ENCODE measurements at regions not wholly inside any gene's neighbourhood (a gene's known extent, or its start where the extent isn't known, plus 50 kb on each side); places are given as distances from the start of the nearest gene placed in this dataset.

DNA sequence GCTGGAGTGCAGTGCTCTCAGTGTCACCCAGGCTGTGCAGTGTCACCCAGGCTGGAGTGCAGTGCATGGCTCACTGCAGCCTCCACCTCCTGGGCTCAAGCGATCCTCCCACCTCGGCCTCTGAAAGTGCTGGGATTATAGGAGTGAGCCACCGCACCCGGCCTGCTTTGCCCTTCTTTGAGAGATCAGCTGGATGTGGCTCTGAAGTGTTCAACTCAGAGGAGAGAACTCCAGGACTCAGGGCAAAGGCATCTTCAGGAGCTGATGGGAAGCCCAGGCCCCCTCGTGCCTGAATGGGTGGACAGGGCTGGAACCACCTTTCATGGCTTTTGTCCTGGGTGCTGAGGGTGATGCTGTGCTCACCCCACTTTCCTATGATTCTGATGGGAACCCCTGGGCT lies 52.0 kb upstream of the HAAO start:
- DNase-seq (ENCODE audit: low read depth in 3 of 3) = no peak

DNA sequence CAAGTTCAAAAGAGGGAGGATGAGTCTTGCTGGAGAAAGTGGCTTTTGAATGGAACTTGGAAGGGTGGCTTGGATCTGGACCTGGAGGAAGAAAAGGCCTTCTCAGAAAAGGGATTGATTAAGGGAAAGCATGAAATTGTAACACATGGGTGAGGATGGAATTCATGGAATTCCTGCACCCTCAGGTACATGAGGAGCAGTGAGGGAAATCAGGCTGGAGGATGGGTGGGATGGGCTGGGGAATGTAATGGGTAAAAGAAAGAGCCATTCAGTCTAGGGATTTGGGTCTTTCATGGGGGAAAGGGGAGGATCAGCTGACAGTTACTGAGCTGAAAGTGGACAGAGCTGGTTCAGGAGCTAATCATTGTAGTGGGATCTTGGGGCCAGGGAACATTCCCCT lies 51.2 kb upstream of the HAAO start:
- DNase-seq (ENCODE audit: low read depth in 3 of 3) = no peak

DNA sequence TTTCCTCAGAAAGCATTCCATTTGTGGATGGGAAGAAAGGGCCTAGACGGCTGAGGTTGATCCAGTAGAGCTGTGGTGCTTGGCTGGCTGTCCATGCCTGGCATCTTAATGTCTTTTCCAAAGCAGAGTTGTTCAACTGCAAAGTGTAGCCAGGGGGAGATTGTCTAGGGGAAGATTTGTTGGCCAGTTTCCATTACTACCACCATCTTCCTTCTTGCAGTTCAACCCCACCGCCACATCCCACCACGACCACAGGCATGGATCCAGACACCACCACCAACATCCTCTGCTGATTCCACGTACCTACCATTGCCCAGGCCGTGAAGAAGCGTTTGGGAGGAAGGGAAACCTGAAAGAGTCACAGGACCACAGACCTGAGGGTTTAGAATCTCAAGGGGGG lies 50.7 kb upstream of the HAAO start:
- DNase-seq (ENCODE audit: low read depth in 3 of 3) = no peak

DNA sequence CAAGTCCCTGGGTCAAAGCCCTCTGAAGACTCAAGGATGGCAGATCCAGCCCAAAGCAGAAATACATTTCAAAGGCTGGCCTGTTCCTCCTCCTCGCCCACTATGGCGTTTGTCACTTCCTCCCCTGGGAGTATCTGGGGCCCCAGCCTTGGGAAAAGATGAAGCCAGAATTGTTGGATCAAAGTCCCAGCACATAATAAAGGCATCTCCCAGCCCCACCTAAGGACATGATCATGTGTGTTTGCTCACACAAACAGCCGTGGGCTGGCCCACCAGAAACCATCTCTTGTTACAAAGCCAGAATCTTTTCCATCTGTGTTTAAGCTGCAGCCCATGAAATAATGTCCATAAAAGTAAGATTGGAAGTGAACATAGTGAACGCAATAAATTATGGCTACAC lies 50.1 kb upstream of the HAAO start:
- no peak for DNase-seq (ENCODE audit: low read depth in 3 of 3)
